ENCODE measurements at regions not wholly inside any gene's neighbourhood (a gene's known extent, or its start where the extent isn't known, plus 50 kb on each side); places are given as distances from the start of the nearest gene placed in this dataset.

- TF ChIP-seq EZH2 (IDR thresholded peaks at IDR 0.05; ENCODE audit: borderline replicate concordance) (no peak), CTCF (IDR thresholded peaks at IDR 0.05; ENCODE audit: poor library complexity) (no peak), EZH2phosphoT487 (IDR thresholded peaks at IDR 0.05; ENCODE audit: low read depth, severe bottlenecking, unreplicated experiment) (no peak)
Observed at GRCh38 chr5:89864941-89865340, 544.6 kb downstream of the CETN3 start.
